Brain microvascular endothelial cell (primary cell): ENCODE measurements at regions not wholly inside any gene's neighbourhood (a gene's known extent, or its start where the extent isn't known, plus 50 kb on each side); places are given as distances from the start of the nearest gene placed in this dataset.

Experiments
- DNase-seq: peaks from one replicate; pipeline ENCODE4 v3.0.0-alpha.2; 2020
- H3K27ac ChIP-seq: fragments of 250-450 bp; sonication (Bioruptor Pico); 2 replicates; pipeline ENCODE4 v1.5.1; 2020; ENCODE audit warnings: mild to moderate bottlenecking, moderate library complexity
- H3K27me3 ChIP-seq: fragments of 250-450 bp; sonication (Bioruptor Pico); replicated peaks from 2 replicates; pipeline ENCODE4 v1.5.1; 2020; ENCODE audit warnings: mild to moderate bottlenecking
- H3K36me3 ChIP-seq: fragments of 250-450 bp; sonication (Bioruptor Pico); replicated peaks from 2 replicates; pipeline ENCODE4 v1.5.1; 2020; ENCODE audit warnings: mild to moderate bottlenecking
- H3K4me3 ChIP-seq: 2 replicates; pipeline ENCODE4 v1.5.1; 2011; ENCODE audit warnings: low read depth, mild to moderate bottlenecking, control low read depth, low read length, moderate library complexity
- in situ Hi-C: cut with HindIII; loops from 2 replicates; pipeline ENCODE4 v1.10.0; 2017; ENCODE audit warnings: low sequenced_read_pairs, low pct_ligation_motif_present
- TF ChIP-seq, protein P1 (sequence below): IDR thresholded peaks from 2 replicates; pipeline ENCODE4 v1.5.1; 2011; ENCODE audit warnings: low read depth, mild to moderate bottlenecking, moderate library complexity, low read length, control low read depth, inconsistent platforms; ENCODE audit errors: missing control alignments

- in situ Hi-C loops = loop anchor here (25.0 kb wide), 1 partner anchor 290 kb away; no protein-coding TSS in a partner anchor
- no peak for DNase-seq
- H3K27me3 ChIP-seq = no peaks in the 10 kb centered on the region
Measured at GRCh38 chr6:84447651-84448050, 220.2 kb upstream of the CEP162 start.

DNA sequence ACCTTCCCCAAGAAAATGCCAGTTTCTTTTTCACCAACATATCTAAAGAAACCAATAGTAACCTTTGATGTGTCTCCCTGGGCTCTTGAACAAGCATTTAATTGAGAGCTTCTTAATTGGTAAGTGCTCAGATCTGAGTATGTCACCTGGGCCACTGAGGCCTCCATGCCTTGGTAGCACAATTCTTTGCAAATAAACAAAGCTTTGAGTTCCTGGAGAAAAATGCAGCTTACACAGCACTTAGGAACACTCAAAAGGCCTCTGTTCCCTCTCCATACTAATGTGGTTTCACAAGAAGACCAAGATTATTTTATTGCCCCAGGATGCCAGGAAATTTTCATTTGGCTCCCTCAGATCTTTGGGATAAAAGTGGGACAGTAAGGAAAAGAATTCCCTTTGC lies 217.6 kb upstream of the CEP162 start:
- Histone ChIP-seq H3K36me3 (no peaks in the 10 kb centered on the region), H3K4me3 (no peak overlapping the region), H3K27me3 (no peaks in the 10 kb centered on the region), H3K27ac (no peak overlapping the region)
- no peak for DNase-seq
- in situ Hi-C loops = loop anchor here (25.0 kb wide), 1 partner anchor 292 kb away; no protein-coding TSS in a partner anchor
- TF ChIP-seq, protein P1, sequence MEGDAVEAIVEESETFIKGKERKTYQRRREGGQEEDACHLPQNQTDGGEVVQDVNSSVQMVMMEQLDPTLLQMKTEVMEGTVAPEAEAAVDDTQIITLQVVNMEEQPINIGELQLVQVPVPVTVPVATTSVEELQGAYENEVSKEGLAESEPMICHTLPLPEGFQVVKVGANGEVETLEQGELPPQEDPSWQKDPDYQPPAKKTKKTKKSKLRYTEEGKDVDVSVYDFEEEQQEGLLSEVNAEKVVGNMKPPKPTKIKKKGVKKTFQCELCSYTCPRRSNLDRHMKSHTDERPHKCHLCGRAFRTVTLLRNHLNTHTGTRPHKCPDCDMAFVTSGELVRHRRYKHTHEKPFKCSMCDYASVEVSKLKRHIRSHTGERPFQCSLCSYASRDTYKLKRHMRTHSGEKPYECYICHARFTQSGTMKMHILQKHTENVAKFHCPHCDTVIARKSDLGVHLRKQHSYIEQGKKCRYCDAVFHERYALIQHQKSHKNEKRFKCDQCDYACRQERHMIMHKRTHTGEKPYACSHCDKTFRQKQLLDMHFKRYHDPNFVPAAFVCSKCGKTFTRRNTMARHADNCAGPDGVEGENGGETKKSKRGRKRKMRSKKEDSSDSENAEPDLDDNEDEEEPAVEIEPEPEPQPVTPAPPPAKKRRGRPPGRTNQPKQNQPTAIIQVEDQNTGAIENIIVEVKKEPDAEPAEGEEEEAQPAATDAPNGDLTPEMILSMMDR = no peak

More at GRCh38 chr6:84447651-84448050, 220.2 kb upstream of the CEP162 start:
- no peak overlapping the region for H3K4me3 ChIP-seq
- no peaks in the 10 kb centered on the region for H3K36me3 ChIP-seq
- TF ChIP-seq, protein P1 = no peak
- no peak overlapping the region for H3K27ac ChIP-seq

GRCh38 chr6:84442208-84442607 lies 214.8 kb upstream of the CEP162 start:
- Histone ChIP-seq H3K4me3 (no peak overlapping the region), H3K36me3 (no peaks in the 10 kb centered on the region), H3K27ac (no peak overlapping the region), H3K27me3 (no peaks in the 10 kb centered on the region)
- TF ChIP-seq, protein P1 = no peak
- in situ Hi-C loops = loop anchor here (25.0 kb wide), 1 partner anchor 295 kb away; no protein-coding TSS in a partner anchor
- no peak for DNase-seq

GRCh38 chr6:84441456-84441855 lies 214.0 kb upstream of the CEP162 start:
- H3K4me3 ChIP-seq = no peak overlapping the region
- H3K36me3 ChIP-seq = no peaks in the 10 kb centered on the region
- no peak for DNase-seq
- no peak overlapping the region for H3K27ac ChIP-seq
- H3K27me3 ChIP-seq = no peaks in the 10 kb centered on the region
- in situ Hi-C loops = loop anchor here (25.0 kb wide), 1 partner anchor 296 kb away; no protein-coding TSS in a partner anchor
- TF ChIP-seq, protein P1 = no peak

- H3K4me3 ChIP-seq = no peak overlapping the region
- TF ChIP-seq, protein P1 = no peak
- in situ Hi-C loops = loop anchor here (25.0 kb wide), 1 partner anchor 303 kb away; no protein-coding TSS in a partner anchor
Measured at GRCh38 chr6:84434550-84434949, 207.1 kb upstream of the CEP162 start.

DNA sequence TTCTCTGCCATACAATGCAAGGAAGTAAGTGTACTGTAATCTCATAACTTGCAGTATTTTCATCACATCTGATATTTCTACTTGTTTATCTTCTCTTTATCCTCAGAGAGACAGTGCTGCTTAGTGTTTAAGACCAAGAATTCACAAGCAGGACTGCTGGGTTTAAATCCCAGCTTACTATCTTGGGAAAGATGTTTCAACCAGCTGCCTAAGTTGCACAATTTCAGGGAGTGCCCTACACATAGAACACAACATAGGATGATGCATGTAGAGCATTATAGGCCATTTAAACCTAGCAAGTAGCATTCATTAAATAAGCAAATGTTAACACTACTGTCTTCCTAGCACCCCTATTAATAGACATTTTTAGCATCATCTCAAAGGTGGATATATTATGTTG lies 205.2 kb upstream of the CEP162 start:
- DNase-seq = no peak
- Histone ChIP-seq H3K27ac (no peak overlapping the region), H3K36me3 (no peaks in the 10 kb centered on the region), H3K27me3 (no peaks in the 10 kb centered on the region), H3K4me3 (no peak overlapping the region)
- in situ Hi-C loops = loop anchor here (25.0 kb wide), 1 partner anchor 305 kb away; no protein-coding TSS in a partner anchor
- TF ChIP-seq, protein P1 = no peak

More at GRCh38 chr6:84434550-84434949, 207.1 kb upstream of the CEP162 start:
- no peaks in the 10 kb centered on the region for H3K36me3 ChIP-seq
- DNase-seq = no peak
- no peak overlapping the region for H3K27ac ChIP-seq
- H3K27me3 ChIP-seq = no peaks in the 10 kb centered on the region
